Right kidney (tissue), 1 donor: ENCODE measurements at regions not wholly inside any gene's neighbourhood (a gene's known extent, or its start where the extent isn't known, plus 50 kb on each side); places are given as distances from the start of the nearest gene placed in this dataset.

Source experiments
- DNase-seq: peaks from one replicate; pipeline ENCODE4 v3.0.0-alpha.2; 2016

GRCh38 chr10:128377364-128377987 lies 251.3 kb upstream of the MKI67 start:
- no peak for DNase-seq

DNA sequence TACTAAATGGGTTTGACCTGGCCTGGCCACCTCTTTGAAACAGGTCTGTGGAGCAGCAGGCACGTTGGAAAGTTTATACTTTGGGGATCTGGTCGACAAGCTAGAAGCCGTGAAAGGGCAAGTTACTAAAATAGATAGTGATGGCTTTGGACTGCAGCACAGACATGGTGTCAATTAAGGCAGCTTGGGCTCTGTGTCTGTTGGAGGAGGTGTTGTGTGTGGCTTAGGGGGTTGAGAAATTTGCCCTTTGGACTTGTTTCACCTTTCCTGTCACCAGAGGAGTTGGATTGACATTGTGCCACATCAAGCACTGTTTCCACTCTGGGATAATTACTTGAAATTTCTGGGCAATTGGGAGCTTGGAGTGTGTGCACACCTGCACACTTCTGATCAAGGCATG lies 251.8 kb upstream of the MKI67 start:
- no peak for DNase-seq

GRCh38 chr10:128380946-128381345 lies 254.7 kb upstream of the MKI67 start:
- DNase-seq: no peak

- no peak for DNase-seq
Measured at GRCh38 chr10:128382225-128382624, 256.0 kb upstream of the MKI67 start.

GRCh38 chr10:128384831-128385230 lies 258.6 kb upstream of the MKI67 start:
- DNase-seq: no peak

DNA sequence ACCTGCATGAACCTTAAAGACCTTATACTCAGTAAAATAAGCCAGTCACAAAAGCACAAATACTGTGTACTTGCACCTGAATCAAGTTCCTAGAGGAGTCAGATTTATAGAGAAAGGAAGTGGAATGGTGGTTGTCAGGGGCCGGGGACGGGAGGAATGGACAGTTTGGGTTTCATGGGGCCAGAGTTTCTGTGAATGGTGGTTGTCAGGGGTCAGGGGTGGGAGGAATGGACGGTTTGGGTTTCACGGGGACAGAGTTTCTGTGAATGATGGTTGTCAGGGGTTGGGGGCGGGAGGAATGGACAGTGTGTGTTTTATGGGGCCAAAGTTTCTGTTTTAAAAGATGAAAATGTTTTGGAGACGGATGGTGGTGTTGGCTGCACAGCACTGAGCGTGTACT lies 260.0 kb upstream of the MKI67 start:
- no peak for DNase-seq

DNA sequence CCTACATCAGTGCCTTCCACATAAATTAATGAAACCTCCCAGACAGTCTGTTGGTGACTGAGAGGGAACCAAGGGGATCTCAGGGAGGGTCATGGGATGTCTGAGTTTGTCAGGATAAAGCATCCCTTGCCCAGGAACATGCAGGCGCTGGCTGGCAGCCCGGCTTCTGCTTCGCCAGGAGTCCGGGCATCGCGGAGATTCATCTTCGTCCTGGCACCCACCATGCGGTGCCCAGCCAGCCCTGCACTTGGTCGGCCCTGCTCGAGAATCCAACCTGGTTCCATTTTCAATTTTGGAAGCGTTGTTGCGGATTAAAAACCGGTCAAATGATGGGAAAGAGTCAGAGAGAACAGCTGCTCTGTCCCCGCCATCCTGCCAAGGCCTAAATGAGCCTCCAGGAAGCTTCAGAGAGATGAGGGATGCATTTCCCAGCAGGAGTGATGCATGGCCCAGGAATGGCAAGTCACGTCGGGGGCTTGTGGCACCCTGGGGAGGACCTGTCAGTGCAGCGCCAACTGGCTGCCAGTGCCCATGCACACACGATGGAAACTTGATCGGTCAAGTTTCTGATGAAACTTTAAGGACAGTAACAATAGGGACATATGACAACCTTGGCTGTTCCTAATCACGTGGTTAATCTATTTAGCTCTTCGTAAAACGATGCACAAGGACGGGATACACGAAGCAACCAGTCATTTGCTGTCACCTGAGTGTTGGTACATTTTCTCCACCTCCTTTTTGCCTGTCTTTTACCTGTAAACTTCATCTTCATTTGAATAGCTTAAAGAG lies 260.8 kb upstream of the MKI67 start:
- DNase-seq: no peak

DNA sequence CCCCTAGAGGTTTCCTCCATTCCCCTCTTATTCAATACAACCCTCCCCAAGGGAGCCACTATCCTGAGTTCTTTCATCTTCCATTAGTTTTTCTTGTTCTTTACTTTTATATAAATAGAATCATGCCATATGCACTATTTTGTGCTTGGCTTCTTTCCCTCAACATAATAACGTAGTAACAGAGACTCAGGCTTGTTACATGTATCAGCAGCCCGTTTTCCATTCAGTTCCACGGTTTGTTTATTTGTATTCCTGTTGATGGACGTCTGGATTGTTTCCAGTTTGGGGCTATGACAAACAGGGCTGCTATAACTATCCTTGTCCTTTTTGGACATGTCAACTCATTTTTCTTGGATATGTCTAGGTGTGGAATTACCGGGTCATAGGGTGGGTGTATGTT lies 264.4 kb upstream of the MKI67 start:
- DNase-seq: no peak

DNA sequence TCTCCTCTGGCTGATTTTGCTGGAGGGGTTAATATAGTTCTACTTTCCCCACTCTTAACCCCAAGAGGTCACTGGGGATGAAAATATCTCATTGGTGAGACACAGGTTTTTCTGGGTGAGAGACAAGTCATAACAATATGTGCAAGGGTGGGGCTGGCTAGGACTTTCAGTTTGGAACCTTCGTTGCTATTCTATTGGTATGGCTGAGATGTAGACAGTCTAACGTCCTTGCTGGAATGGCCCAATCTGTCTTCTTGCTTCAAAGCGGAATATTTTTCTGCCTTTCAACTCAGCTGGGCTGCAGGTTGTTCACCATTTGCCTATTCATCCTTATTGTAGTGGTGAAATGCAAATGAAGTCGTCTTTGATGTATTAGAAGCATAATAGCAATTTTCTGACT lies 267.3 kb upstream of the MKI67 start:
- DNase-seq: no peak

GRCh38 chr10:128398118-128398517 lies 271.9 kb upstream of the MKI67 start:
- DNase-seq: no peak

DNA sequence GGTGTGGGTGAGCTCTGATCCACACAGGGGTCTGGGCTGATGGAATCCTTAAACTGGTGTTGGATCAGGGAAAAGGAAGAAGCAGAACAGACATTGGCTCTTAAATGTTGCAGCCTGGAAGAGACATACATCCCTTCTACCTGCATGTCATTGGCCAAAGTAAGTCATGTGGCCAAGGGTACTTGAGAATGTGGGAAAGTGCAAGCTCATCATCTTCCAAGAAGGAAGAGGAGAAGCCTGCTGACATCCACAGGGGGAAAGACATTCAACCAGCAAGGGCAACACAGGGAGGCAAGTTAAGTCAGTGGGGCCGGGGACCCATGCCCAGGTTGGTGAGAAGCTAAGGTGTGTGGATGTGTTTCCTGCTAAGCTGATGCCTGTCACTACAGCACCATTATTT lies 272.8 kb upstream of the MKI67 start:
- no peak for DNase-seq

GRCh38 chr10:128400564-128400963 lies 274.3 kb upstream of the MKI67 start:
- no peak for DNase-seq

DNA sequence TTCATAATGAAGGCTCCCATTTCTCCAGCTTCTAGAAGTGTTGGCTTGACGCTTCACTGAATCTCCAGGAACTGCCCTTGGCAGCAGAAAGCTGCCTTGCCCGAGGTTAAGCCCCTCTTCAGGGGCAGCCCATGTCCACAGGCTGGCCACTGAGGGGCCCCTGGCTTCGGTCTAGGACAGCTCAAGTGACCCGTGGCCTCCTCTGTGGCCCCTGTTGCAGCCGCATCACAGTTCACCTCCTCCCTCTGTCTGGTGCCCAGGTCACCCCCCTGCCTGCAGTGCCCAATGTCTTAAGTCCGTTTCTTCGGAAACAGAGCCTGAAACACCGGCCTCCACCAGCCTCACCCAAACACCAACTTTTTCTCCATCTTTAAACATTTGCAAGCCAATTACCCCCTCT lies 279.2 kb upstream of the MKI67 start:
- DNase-seq: no peak

- DNase-seq: no peak
Measured at GRCh38 chr10:128411643-128412042, 285.4 kb upstream of the MKI67 start.

DNA sequence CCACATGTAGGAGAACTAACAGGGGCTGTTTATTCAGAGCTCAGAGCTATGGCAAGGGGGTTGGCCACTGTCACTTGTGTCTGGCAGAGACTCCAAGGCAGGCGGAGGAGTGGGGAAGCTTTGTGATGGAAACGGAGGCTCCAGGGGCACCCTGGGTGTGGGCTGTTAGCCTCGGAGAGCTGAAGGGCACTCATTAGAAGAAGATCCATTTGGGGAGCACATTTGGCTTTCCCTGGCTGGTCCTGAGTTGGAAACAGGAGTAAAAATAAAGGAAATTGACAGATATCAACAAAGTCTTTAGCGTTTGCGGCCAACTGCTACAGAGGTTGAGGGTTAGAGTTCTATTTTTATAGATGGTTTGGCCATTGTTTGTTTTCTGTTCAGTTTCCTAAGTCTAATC lies 288.3 kb upstream of the MKI67 start:
- no peak for DNase-seq

- no peak for DNase-seq
Measured at GRCh38 chr10:128416231-128416630, 290.0 kb upstream of the MKI67 start.

GRCh38 chr10:128417826-128418225 lies 291.6 kb upstream of the MKI67 start:
- DNase-seq: no peak

DNA sequence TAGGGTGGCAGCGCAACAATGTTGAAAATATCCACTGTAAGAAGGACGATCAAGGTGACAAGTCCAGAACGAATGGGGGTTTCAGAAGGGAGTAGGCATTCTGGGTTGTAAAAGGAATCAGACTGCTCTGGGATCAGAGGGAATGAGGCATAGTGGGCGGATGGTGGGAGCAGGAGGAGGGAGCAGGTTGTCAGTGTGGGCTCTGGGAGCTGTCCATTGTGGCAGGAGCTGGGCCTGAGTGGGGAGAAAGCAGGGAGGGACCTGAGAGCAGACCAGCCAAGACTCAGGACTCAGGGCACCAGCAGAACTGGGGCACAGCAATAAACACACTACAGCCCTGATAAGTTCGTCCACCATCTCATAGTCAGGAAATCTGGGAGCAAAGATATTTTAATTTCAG lies 292.6 kb upstream of the MKI67 start:
- no peak for DNase-seq

DNA sequence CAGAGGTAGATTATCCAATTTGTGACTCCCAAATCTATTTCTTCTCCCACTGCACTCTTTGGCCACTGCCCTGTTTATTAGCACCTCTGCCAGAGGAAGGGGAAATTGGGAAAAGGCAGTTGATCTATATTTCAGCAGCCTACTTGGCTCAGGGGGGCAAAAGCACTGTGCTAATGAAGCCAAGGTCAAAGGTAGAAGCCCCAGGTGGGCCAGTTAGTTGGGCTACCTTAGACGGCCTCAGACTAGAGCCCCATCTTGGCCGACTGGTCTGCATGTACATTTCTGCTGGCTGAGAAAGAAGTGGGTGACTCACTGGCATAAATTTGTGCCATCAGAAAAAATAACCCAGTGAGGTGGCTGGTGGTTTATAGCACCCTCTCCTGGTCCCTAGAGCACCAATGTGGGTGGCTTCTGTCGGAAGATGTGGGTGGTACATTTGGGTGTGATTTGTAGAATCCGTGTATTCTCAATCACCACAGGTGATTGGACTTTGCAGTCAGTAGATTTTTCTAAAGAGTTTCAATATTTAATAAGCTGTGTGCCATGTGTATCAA lies 293.3 kb upstream of the MKI67 start:
- no peak for DNase-seq

DNA sequence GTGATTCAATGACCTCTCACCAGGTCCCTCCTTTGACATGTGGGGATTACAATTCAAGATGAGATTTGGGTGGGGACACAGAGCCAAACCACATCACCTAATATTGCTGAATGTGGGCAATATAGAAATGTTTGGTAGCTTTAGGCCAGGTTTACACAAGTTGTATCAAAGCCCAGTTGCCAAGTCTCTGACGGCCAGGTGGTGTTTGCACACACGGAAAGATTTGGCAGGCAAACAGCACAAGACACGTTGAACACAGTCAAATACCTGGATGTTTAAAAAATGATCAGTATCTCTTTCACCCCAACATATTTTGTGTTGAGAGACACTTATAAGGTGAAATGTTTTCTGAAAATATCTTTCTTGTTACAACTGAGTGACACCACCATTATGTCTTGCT lies 294.4 kb upstream of the MKI67 start:
- no peak for DNase-seq

DNA sequence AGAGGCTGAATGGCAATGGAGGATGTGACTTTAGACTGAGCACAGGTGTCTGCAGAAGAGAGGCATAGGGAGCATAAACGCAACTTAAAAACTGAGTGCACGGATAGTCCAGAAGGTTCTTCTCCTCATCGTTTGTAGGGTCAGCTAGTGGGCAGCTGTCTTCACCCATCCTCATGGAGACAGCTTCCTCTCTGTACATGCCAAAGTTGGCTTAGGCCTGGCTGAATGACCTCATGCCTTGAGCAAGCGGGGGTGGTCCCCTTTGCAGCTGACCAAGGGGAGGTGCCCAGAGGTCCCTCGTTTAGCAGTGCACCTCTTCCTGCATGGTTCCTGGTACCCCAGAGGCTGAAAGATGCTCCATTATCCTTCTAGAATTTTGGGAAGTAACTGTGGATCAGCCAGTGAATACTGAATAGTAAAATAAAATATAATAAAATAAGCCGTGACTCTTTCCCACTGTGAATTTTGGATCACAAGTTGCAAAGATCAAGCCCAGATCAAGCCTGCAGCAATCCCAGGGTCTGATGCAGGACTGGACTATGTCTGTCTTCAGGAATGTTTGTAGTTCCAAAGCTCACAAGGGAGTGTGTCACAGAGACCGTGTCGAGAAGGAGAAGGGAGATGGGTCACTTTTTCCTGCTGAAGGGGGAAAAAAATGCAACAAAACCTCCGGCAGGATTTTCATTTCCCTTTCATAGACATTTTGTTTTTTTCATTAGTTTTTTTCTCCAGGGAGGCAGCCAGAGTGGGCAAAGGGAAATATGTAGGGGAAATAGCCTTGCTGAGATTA lies 295.3 kb upstream of the MKI67 start:
- DNase-seq: no peak

GRCh38 chr10:128422190-128422589 lies 296.0 kb upstream of the MKI67 start:
- DNase-seq: no peak

GRCh38 chr10:128422999-128423398 lies 296.8 kb upstream of the MKI67 start:
- no peak for DNase-seq
